Endothelial cell of umbilical vein (primary cell): ENCODE measurements at regions not wholly inside any gene's neighbourhood (a gene's known extent, or its start where the extent isn't known, plus 50 kb on each side); places are given as distances from the start of the nearest gene placed in this dataset.

Experiments used
- BruUV-seq: library from RNA; stranded (reverse); fragments of 400-500 nt; replicated peaks from 2 replicates; lab custom pipeline; 2021; lab: Mats Ljungman, UMichigan
- CTCF ChIA-PET: fragments of 300-600, 350-600 bp; sonication (Branson Sonifier 250); formaldehyde crosslinking; loops from one replicate; lab custom pipeline; 2021; ENCODE audit warnings: antibody characterized with exemption, inconsistent platforms; lab: Charles Lee
- POLR2A ChIA-PET: fragments of 300-600, 350-600 bp; sonication (Branson Sonifier 250); formaldehyde crosslinking; loops from one replicate; lab custom pipeline; 2021; ENCODE audit warnings: antibody characterized with exemption, inconsistent platforms; lab: Charles Lee
- DNase-seq: peaks from one replicate; pipeline ENCODE4 v3.0.0-alpha.2; 2011; ENCODE audit warnings: low read depth, low spot score
- FAIRE-seq: peaks from 2 replicates; lab custom pipeline; 2011; peaks lifted over from hg19 to GRCh38; lab: Jason Lieb, UNC
- H2AFZ ChIP-seq: 2 replicates; pipeline ENCODE4 v1.6.0; 2012; ENCODE audit warnings: low read depth, low read length, control low read depth, inconsistent platforms
- H3K27ac ChIP-seq: 2 replicates; pipeline ENCODE4 v1.5.1; 2011; ENCODE audit warnings: low read depth, mild to moderate bottlenecking, control low read depth, low read length, moderate library complexity; ENCODE audit not compliant: insufficient read depth
- H3K27me3 ChIP-seq, 2 experiments: 2 replicates each; pipeline versions ENCODE4 v1.6.0 to v1.6.1; 2011; ENCODE audit warnings: low read length in 2 of 2, mixed read lengths in 1 of 2; ENCODE audit not compliant: control insufficient read depth in 2 of 2, insufficient read depth in 2 of 2
- H3K36me3 ChIP-seq, 2 experiments: 2 replicates in 1 of 2; 3 replicates in 1 of 2; pipeline ENCODE4 v1.5.1; 2011; ENCODE audit warnings: low read length in 2 of 2, mild to moderate bottlenecking in 1 of 2, moderate library complexity in 1 of 2; ENCODE audit not compliant: control insufficient read depth in 2 of 2, insufficient read depth in 2 of 2; ENCODE audit errors: extremely low read depth in 1 of 2
- H3K4me1 ChIP-seq: 3 replicates; pipeline ENCODE4 v1.5.1; 2011; ENCODE audit warnings: mild to moderate bottlenecking, low read length; ENCODE audit not compliant: control insufficient read depth, insufficient read depth; ENCODE audit errors: extremely low read depth
- H3K4me2 ChIP-seq: 2 replicates; pipeline ENCODE4 v1.6.1; 2011; ENCODE audit warnings: low read length, control low read depth, mixed read lengths; ENCODE audit not compliant: insufficient read depth
- H3K4me3 ChIP-seq, 3 experiments: fragments of 200-600 bp in 1 of 3; sonication (generic), shearing (Covaris generic) in 1 of 3; replicated peaks in 1 of 3; 2 replicates each; pipeline ENCODE4 v1.5.1; 2011 to 2016; ENCODE audit warnings: control low read depth in 3 of 3, low read length in 3 of 3, mild to moderate bottlenecking in 2 of 3, inconsistent platforms in 1 of 3, low read depth in 1 of 3, moderate library complexity in 1 of 3; ENCODE audit not compliant: insufficient read depth in 1 of 3
- H3K79me2 ChIP-seq: 2 replicates; pipeline ENCODE4 v1.6.0; 2012; ENCODE audit warnings: low read length, inconsistent platforms; ENCODE audit not compliant: control insufficient read depth, insufficient read depth
- H3K9ac ChIP-seq: replicated peaks from 2 replicates; pipeline ENCODE3; 2011; ENCODE audit warnings: low read length, control low read depth; ENCODE audit not compliant: insufficient read depth; ENCODE audit errors: extremely low read depth
- H3K9me1 ChIP-seq: replicated peaks from 3 replicates; pipeline ENCODE4 v1.6.0; 2011; ENCODE audit warnings: mild to moderate bottlenecking, low read length; ENCODE audit not compliant: control insufficient read depth, insufficient read depth; ENCODE audit errors: extremely low read depth
- H3K9me3 ChIP-seq: replicated peaks from 2 replicates; pipeline ENCODE4 v1.5.1; 2012; ENCODE audit warnings: low read length, inconsistent platforms; ENCODE audit not compliant: control insufficient read depth, insufficient read depth
- H4K20me1 ChIP-seq: replicated peaks from 2 replicates; pipeline ENCODE3; 2011; ENCODE audit warnings: mild to moderate bottlenecking, low read length; ENCODE audit not compliant: control insufficient read depth, insufficient read depth; ENCODE audit errors: extremely low read depth
- CTCF ChIP-seq, 2 donors: IDR thresholded peaks; 1 replicate in 1 of 2; 2 replicates in 1 of 2; pipeline ENCODE4 v1.5.1; 2011; ENCODE audit warnings: low read length in 2 of 2, mild to moderate bottlenecking in 2 of 2, moderate library complexity in 2 of 2, control low read depth in 1 of 2, inconsistent platforms in 1 of 2, low read depth in 1 of 2; ENCODE audit not compliant: insufficient read depth in 1 of 2; ENCODE audit errors: extremely low read depth in 1 of 2
- EZH2 ChIP-seq: IDR thresholded peaks from 2 replicates; pipeline ENCODE4 v1.6.1; 2012; ENCODE audit warnings: borderline replicate concordance, low read depth, mild to moderate bottlenecking, moderate library complexity, low read length, inconsistent platforms; ENCODE audit not compliant: severe bottlenecking
- FOS ChIP-seq: IDR thresholded peaks from 2 replicates; pipeline ENCODE4 v1.6.1; 2011; ENCODE audit warnings: mild to moderate bottlenecking, low read length, moderate library complexity, borderline replicate concordance; ENCODE audit not compliant: insufficient read depth
- GATA2 ChIP-seq: IDR thresholded peaks from 2 replicates; pipeline ENCODE4 v1.7.0; 2011; ENCODE audit warnings: low read depth, mild to moderate bottlenecking, moderate library complexity, mixed read lengths, low read length; ENCODE audit not compliant: insufficient read length, insufficient read depth
- JUN ChIP-seq: IDR thresholded peaks from 2 replicates; pipeline ENCODE4 v1.6.1; 2011; ENCODE audit warnings: borderline replicate concordance, low read depth; ENCODE audit not compliant: insufficient read length, insufficient read depth
- MAX ChIP-seq: IDR thresholded peaks from 2 replicates; pipeline ENCODE4 v1.6.1; 2011; ENCODE audit not compliant: insufficient read depth, insufficient read length
- MYC ChIP-seq: IDR thresholded peaks from one replicate; pipeline ENCODE4 v1.6.1; 2011; ENCODE audit warnings: mild to moderate bottlenecking, low read depth, low read length
- POLR2A ChIP-seq: IDR thresholded peaks from 2 replicates; pipeline ENCODE4 v1.6.1; 2012; ENCODE audit warnings: low read depth, mild to moderate bottlenecking, control low read depth, low read length
- POLR2AphosphoS5 ChIP-seq: IDR thresholded peaks from 2 replicates; pipeline ENCODE4 v1.6.1; 2012; ENCODE audit warnings: low read depth, mild to moderate bottlenecking, control low read depth, low read length, moderate library complexity; ENCODE audit not compliant: insufficient read depth
- dilution Hi-C: fragments of 300-500 bp; cut with MboI; formaldehyde crosslinking; loops from one replicate; pipeline ENCODE4 v1.15.0; 2019; ENCODE audit warnings: low sequenced_read_pairs; ENCODE audit not compliant: extremely low pct_ligation_motif_present
- intact Hi-C: fragments of 100-400 bp; cut with micrococcal nuclease; formaldehyde crosslinking; loops from one replicate; pipeline ENCODE4 v1.10.0; 2022

GRCh38 chr6:5833120-5833519 is 173.6 kb downstream of the NRN1 start:
- DNase-seq: no peak
- Histone ChIP-seq H3K9me1 (no peaks in the 10 kb centered on the region), H2AFZ (no peak overlapping the region), H3K27me3 (no peaks in the 10 kb centered on the region), H3K27ac (no peak overlapping the region), H4K20me1 (no peaks in the 10 kb centered on the region), H3K4me3 (no peak overlapping the region), H3K4me1 (no peaks in the 10 kb centered on the region), H3K79me2 (no peaks in the 10 kb centered on the region), H3K9ac (no peak overlapping the region), H3K9me3 (no peaks in the 10 kb centered on the region), H3K36me3 (no peaks in the 10 kb centered on the region), H3K4me2 (no peak overlapping the region)
- ChIA-PET CTCF (interaction anchor here (0.7 kb wide), 1 partner anchor 11 kb away, joined by 3 read pairs; no protein-coding TSS in a partner anchor), POLR2A (no interaction called here)
- no peak for FAIRE-seq
- intact Hi-C loops (no loop called here), dilution Hi-C loops (no loop called here)
- TF ChIP-seq GATA2: no peak
- TF ChIP-seq POLR2A: no peak
- TF ChIP-seq FOS: no peak
- TF ChIP-seq MYC: no peak
- TF ChIP-seq EZH2: no peak
- no peak for TF ChIP-seq POLR2AphosphoS5
- no peak for TF ChIP-seq MAX
- TF ChIP-seq CTCF (IDR thresholded peaks at IDR 0.05; ENCODE audit: extremely low read depth in 1 of 2, insufficient read depth in 1 of 2, low read depth in 1 of 2, low read length in 2 of 2): no peak
- TF ChIP-seq JUN: no peak
- no TSS peak for BruUV-seq
